ENCODE measurements at regions not wholly inside any gene's neighbourhood (a gene's known extent, or its start where the extent isn't known, plus 50 kb on each side); places are given as distances from the start of the nearest gene placed in this dataset.
"Not testable (repeated sequence)": the region's sequence is repeated elsewhere in the genome, so short reads cannot be mapped to it uniquely, and the experiment has no call there.

- DNase-seq (ENCODE audit: low read depth in 2 of 2): no peak
These were observed 672.1 kb downstream of the EFNB2 start for GRCh38 chr13:105863300-105863920.

- DNase-seq (ENCODE audit: low read depth in 2 of 2): no peak
These were observed 687.0 kb downstream of the EFNB2 start for GRCh38 chr13:105848494-105848893.

GRCh38 chr13:105847527-105848291 is 687.8 kb downstream of the EFNB2 start:
- DNase-seq (ENCODE audit: low read depth in 2 of 2): no peak

- no peak for DNase-seq (ENCODE audit: low read depth in 2 of 2)
These were observed 688.5 kb downstream of the EFNB2 start for GRCh38 chr13:105846923-105847322.

GRCh38 chr13:105841286-105841685 is 694.2 kb downstream of the EFNB2 start:
- DNase-seq (ENCODE audit: low read depth in 2 of 2): no peak

- DNase-seq (ENCODE audit: low read depth in 2 of 2): no peak
These were observed 697.2 kb downstream of the EFNB2 start for GRCh38 chr13:105838231-105838630.

- DNase-seq (ENCODE audit: low read depth in 2 of 2): not testable (repeated sequence)
These were observed 698.2 kb downstream of the EFNB2 start for GRCh38 chr13:105837295-105837694.

GRCh38 chr13:105830821-105831220 is 704.6 kb downstream of the EFNB2 start:
- DNase-seq (ENCODE audit: low read depth in 2 of 2): no peak

GRCh38 chr13:105827111-105827809 is 708.2 kb downstream of the EFNB2 start:
- DNase-seq (ENCODE audit: low read depth in 2 of 2): no peak

GRCh38 chr13:105825071-105825470 is 710.4 kb downstream of the EFNB2 start:
- DNase-seq (ENCODE audit: low read depth in 2 of 2): no peak

GRCh38 chr13:105821337-105821736 is 714.1 kb downstream of the EFNB2 start:
- no peak for DNase-seq (ENCODE audit: low read depth in 2 of 2)

GRCh38 chr13:105820415-105820814 is 715.0 kb downstream of the EFNB2 start:
- no peak for DNase-seq (ENCODE audit: low read depth in 2 of 2)

- DNase-seq (ENCODE audit: low read depth in 2 of 2): no peak
These were observed 718.0 kb downstream of the EFNB2 start for GRCh38 chr13:105817498-105817897.

GRCh38 chr13:105816994-105817393 is 718.5 kb downstream of the EFNB2 start:
- DNase-seq (ENCODE audit: low read depth in 2 of 2): no peak

GRCh38 chr13:105814902-105815250 is 720.6 kb downstream of the EFNB2 start:
- DNase-seq (ENCODE audit: low read depth in 2 of 2): no peak

GRCh38 chr13:105814219-105814901 is 721.1 kb downstream of the EFNB2 start:
- no peak for DNase-seq (ENCODE audit: low read depth in 2 of 2)

GRCh38 chr13:105806628-105806920 is 728.9 kb downstream of the EFNB2 start:
- no peak for DNase-seq (ENCODE audit: low read depth in 2 of 2)

- DNase-seq (ENCODE audit: low read depth in 2 of 2): no peak
These were observed 729.4 kb downstream of the EFNB2 start for GRCh38 chr13:105805892-105806627.

GRCh38 chr13:105804561-105805190 is 730.8 kb downstream of the EFNB2 start:
- no peak for DNase-seq (ENCODE audit: low read depth in 2 of 2)

- no peak for DNase-seq (ENCODE audit: low read depth in 2 of 2)
These were observed 736.3 kb downstream of the EFNB2 start for GRCh38 chr13:105799155-105799554.

- DNase-seq (ENCODE audit: low read depth in 2 of 2): no peak
These were observed 736.9 kb downstream of the EFNB2 start for GRCh38 chr13:105798541-105798940.
